ENCODE measurements at regions not wholly inside any gene's neighbourhood (a gene's known extent, or its start where the extent isn't known, plus 50 kb on each side); places are given as distances from the start of the nearest gene placed in this dataset.
"Not testable (repeated sequence)": the region's sequence is repeated elsewhere in the genome, so short reads cannot be mapped to it uniquely, and the experiment has no call there.

DNA sequence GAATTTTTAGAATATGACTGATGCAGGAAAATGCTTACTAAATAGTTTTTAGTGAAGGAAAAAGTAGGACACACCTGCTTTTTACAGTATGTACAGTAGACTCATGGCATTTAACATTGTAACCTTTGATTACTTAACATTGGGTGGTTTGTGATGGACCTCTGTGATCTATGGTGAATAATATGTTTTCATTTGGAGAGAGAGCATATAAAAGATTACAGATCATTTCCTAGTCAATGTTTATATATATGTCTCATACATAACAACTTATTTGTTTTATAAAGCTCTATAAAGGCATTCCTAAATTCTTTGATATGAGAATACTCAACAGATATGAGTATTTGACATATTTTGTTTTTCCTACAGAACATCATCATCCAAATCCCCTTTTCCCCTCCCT is 129.3 kb upstream of the PDE7B start:
- DNase-seq (ENCODE audit: low read depth, low spot score) = no peak
- no peaks in the 10 kb centered on the region for H3K27me3 Mint-ChIP-seq (ENCODE audit: low read depth)
- no peaks in the 10 kb centered on the region for H3K4me1 Mint-ChIP-seq
- H3K4me3 Mint-ChIP-seq = no peak overlapping the region
- H3K36me3 Mint-ChIP-seq (ENCODE audit: low read depth) = peaks cover 12% of the 10 kb centered on the region
- no peak overlapping the region for H3K27ac Mint-ChIP-seq (ENCODE audit: unreplicated experiment)
- peaks cover 24% of the 10 kb centered on the region for H3K9me3 Mint-ChIP-seq
- TF ChIP-seq, protein P1, sequence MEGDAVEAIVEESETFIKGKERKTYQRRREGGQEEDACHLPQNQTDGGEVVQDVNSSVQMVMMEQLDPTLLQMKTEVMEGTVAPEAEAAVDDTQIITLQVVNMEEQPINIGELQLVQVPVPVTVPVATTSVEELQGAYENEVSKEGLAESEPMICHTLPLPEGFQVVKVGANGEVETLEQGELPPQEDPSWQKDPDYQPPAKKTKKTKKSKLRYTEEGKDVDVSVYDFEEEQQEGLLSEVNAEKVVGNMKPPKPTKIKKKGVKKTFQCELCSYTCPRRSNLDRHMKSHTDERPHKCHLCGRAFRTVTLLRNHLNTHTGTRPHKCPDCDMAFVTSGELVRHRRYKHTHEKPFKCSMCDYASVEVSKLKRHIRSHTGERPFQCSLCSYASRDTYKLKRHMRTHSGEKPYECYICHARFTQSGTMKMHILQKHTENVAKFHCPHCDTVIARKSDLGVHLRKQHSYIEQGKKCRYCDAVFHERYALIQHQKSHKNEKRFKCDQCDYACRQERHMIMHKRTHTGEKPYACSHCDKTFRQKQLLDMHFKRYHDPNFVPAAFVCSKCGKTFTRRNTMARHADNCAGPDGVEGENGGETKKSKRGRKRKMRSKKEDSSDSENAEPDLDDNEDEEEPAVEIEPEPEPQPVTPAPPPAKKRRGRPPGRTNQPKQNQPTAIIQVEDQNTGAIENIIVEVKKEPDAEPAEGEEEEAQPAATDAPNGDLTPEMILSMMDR (conservative IDR thresholded peaks at IDR 0.05) = no peak

DNA sequence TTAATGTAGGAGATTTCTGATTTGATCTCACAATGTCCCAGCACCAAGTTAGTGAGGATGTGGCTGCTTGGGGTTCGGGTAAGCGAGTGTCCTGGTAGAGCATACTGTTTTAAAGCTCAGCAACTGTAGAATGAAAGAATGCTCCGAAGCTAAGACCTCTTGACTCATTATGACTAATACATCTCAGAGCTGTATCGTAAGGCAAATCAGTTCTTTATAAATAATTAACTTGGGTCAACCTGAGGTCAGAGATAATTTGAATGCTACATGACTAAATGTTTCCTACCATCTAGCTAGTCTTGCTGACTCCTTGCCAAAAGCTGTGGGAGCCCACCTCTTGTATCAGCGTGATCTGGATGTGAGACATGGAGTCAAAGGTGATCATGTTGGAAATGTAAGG is 128.8 kb upstream of the PDE7B start:
- Mint-ChIP-seq H3K27ac (ENCODE audit: unreplicated experiment) (no peak overlapping the region), H3K27me3 (ENCODE audit: low read depth) (no peaks in the 10 kb centered on the region), H3K4me1 (no peaks in the 10 kb centered on the region), H3K9me3 (peaks cover 24% of the 10 kb centered on the region), H3K36me3 (ENCODE audit: low read depth) (peaks cover 12% of the 10 kb centered on the region), H3K4me3 (no peak overlapping the region)
- TF ChIP-seq, protein P1 (conservative IDR thresholded peaks at IDR 0.05) = no peak
- no peak for DNase-seq (ENCODE audit: low read depth, low spot score)

GRCh38 chr6:135728589-135728988 is 122.9 kb upstream of the PDE7B start:
- no peak overlapping the region for H3K27ac Mint-ChIP-seq (ENCODE audit: unreplicated experiment)

GRCh38 chr6:135731116-135731515 is 120.4 kb upstream of the PDE7B start:
- Mint-ChIP-seq H3K4me3 (no peak overlapping the region), H3K36me3 (ENCODE audit: low read depth) (peaks cover 6% of the 10 kb centered on the region), H3K9me3 (peaks cover 5% of the 10 kb centered on the region), H3K4me1 (no peaks in the 10 kb centered on the region), H3K27me3 (ENCODE audit: low read depth) (no peaks in the 10 kb centered on the region), H3K27ac (ENCODE audit: unreplicated experiment) (no peak overlapping the region)
- TF ChIP-seq, protein P1 (conservative IDR thresholded peaks at IDR 0.05) = no peak
- no peak for DNase-seq (ENCODE audit: low read depth, low spot score)

More at GRCh38 chr6:135728589-135728988, 122.9 kb upstream of the PDE7B start:
- TF ChIP-seq, protein P1 (conservative IDR thresholded peaks at IDR 0.05) = no peak
- Mint-ChIP-seq H3K27me3 (ENCODE audit: low read depth) (no peaks in the 10 kb centered on the region), H3K4me1 (no peaks in the 10 kb centered on the region), H3K36me3 (ENCODE audit: low read depth) (peaks cover 12% of the 10 kb centered on the region), H3K4me3 (no peak overlapping the region), H3K9me3 (peaks cover 16% of the 10 kb centered on the region)
- no peak for DNase-seq (ENCODE audit: low read depth, low spot score)

- not testable (repeated sequence) for H3K27me3 Mint-ChIP-seq (ENCODE audit: low read depth); H3K27ac Mint-ChIP-seq (ENCODE audit: unreplicated experiment); H3K4me3 Mint-ChIP-seq; DNase-seq (ENCODE audit: low read depth, low spot score); H3K36me3 Mint-ChIP-seq (ENCODE audit: low read depth); H3K9me3 Mint-ChIP-seq; H3K4me1 Mint-ChIP-seq
Measured at GRCh38 chr6:135736351-135736750, 115.2 kb upstream of the PDE7B start.

DNA sequence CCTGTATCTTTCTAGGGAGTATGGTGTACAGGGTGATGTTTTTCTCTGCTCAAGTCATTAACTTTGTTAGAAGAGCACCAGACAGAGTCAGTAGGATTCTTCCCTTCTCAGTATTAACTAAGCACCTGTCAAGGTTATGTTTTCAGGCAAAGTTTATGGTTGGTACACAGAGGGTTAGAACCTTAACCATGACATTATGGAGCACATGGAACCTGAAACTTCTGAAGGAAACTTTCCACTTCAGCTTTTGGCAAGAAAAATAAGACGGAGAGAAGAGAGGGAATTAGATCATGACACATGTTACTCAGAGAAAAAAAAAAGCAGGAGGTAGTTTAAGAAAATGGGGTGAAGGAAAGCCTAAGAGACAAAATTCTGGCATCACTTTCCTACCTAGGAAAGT is 112.9 kb upstream of the PDE7B start:
- Mint-ChIP-seq H3K27me3 (ENCODE audit: low read depth) (no peaks in the 10 kb centered on the region), H3K4me1 (no peaks in the 10 kb centered on the region), H3K27ac (ENCODE audit: unreplicated experiment) (no peak overlapping the region), H3K36me3 (ENCODE audit: low read depth) (no peaks in the 10 kb centered on the region), H3K9me3 (peaks cover 2% of the 10 kb centered on the region), H3K4me3 (no peak overlapping the region)
- TF ChIP-seq, protein P1 (conservative IDR thresholded peaks at IDR 0.05) = no peak
- DNase-seq (ENCODE audit: low read depth, low spot score) = no peak

All from neural crest cell (in vitro differentiated cells).